ENCODE measurements at regions not wholly inside any gene's neighbourhood (a gene's known extent, or its start where the extent isn't known, plus 50 kb on each side); places are given as distances from the start of the nearest gene placed in this dataset.
A peak's percentile ranks its signal among the peaks of the same experiment; 100 is the strongest.

GRCh38 chr12:91675401-91675800 lies 470.2 kb downstream of the BTG1 start:
- no peak overlapping the region for H3K27ac ChIP-seq (ENCODE audit: low read depth in 1 of 2, low read length in 1 of 2)
- H3K36me3 ChIP-seq (ENCODE audit: control insufficient read depth in 4 of 4, insufficient read depth in 4 of 4, low read length in 4 of 4) = no peaks in the 10 kb centered on the region
- H3K9me3 ChIP-seq (ENCODE audit: control insufficient read depth in 4 of 4, insufficient read depth in 3 of 4, low read length in 3 of 4) = no peaks in the 10 kb centered on the region
- 78 to 87% methylated on average over 2 of the region's 2 CpGs for WGBS, 2 donors
- H3K9ac ChIP-seq (ENCODE audit: insufficient read depth in 1 of 2, low read length in 2 of 2) = no peak overlapping the region
- H3K4me3 ChIP-seq = no peak overlapping the region
- no peak for ATAC-seq (ENCODE audit: insufficient read depth, low FRiP score)
- H3K27me3 ChIP-seq (ENCODE audit: control insufficient read depth in 3 of 3, insufficient read depth in 3 of 3, low read length in 2 of 3) = no peaks in the 10 kb centered on the region
- peaks cover 0 to 27% (median 7%) of the 10 kb centered on the region in 5 donors for H3K4me1 ChIP-seq (ENCODE audit: control insufficient read depth in 5 of 5, insufficient read depth in 5 of 5, low read length in 5 of 5)
- no peak for TF ChIP-seq CTCF (IDR thresholded peaks at IDR 0.05; ENCODE audit: control extremely low read depth, extremely low read depth)
- DNase-seq = peak in 2 of 3 donors; percentile 87 to 89

- peaks cover 0 to 4% (median 0%) of the 10 kb centered on the region in 4 donors for H3K9me3 ChIP-seq (ENCODE audit: control insufficient read depth in 4 of 4, insufficient read depth in 3 of 4, low read length in 3 of 4)
- no peaks in the 10 kb centered on the region for H3K36me3 ChIP-seq (ENCODE audit: control insufficient read depth in 4 of 4, insufficient read depth in 4 of 4, low read length in 4 of 4)
- DNase-seq = no peak
- H3K9ac ChIP-seq (ENCODE audit: insufficient read depth in 1 of 2, low read length in 2 of 2) = no peak overlapping the region
- no peak for TF ChIP-seq CTCF (IDR thresholded peaks at IDR 0.05; ENCODE audit: control extremely low read depth, extremely low read depth)
- H3K27me3 ChIP-seq (ENCODE audit: control insufficient read depth in 3 of 3, insufficient read depth in 3 of 3, low read length in 2 of 3) = no peaks in the 10 kb centered on the region
- H3K27ac ChIP-seq (ENCODE audit: low read depth in 1 of 2, low read length in 1 of 2) = no peak overlapping the region
- ATAC-seq (ENCODE audit: insufficient read depth, low FRiP score) = no peak
- H3K4me1 ChIP-seq (ENCODE audit: control insufficient read depth in 5 of 5, insufficient read depth in 5 of 5, low read length in 5 of 5) = peaks cover 0 to 27% (median 7%) of the 10 kb centered on the region in 5 donors
- H3K4me3 ChIP-seq = no peak overlapping the region
- WGBS, 2 donors = 59 to 71% methylated on average over 1 of the region's 1 CpG
These were observed 473.5 kb downstream of the BTG1 start for GRCh38 chr12:91672130-91672529.

- peaks cover 0 to 8% (median under 1%) of the 10 kb centered on the region in 5 donors for H3K4me1 ChIP-seq (ENCODE audit: control insufficient read depth in 5 of 5, insufficient read depth in 5 of 5, low read length in 5 of 5)
- 83 to 90% methylated on average over 2 of the region's 2 CpGs for WGBS, 2 donors
- no peak overlapping the region for H3K4me3 ChIP-seq
- DNase-seq (no peak), ATAC-seq (ENCODE audit: insufficient read depth, low FRiP score) (no peak)
- H3K36me3 ChIP-seq (ENCODE audit: control insufficient read depth in 4 of 4, insufficient read depth in 4 of 4, low read length in 4 of 4) = no peaks in the 10 kb centered on the region
- H3K27me3 ChIP-seq (ENCODE audit: control insufficient read depth in 3 of 3, insufficient read depth in 3 of 3, low read length in 2 of 3) = no peaks in the 10 kb centered on the region
- TF ChIP-seq CTCF (IDR thresholded peaks at IDR 0.05; ENCODE audit: control extremely low read depth, extremely low read depth) = no peak
- no peak overlapping the region for H3K27ac ChIP-seq (ENCODE audit: low read depth in 1 of 2, low read length in 1 of 2)
- H3K9me3 ChIP-seq (ENCODE audit: control insufficient read depth in 4 of 4, insufficient read depth in 3 of 4, low read length in 3 of 4) = peaks cover 0 to 4% (median 0%) of the 10 kb centered on the region in 4 donors
- H3K9ac ChIP-seq (ENCODE audit: insufficient read depth in 1 of 2, low read length in 2 of 2) = no peak overlapping the region
These were observed 478.0 kb downstream of the BTG1 start for GRCh38 chr12:91667694-91668093.

- no peak for ATAC-seq (ENCODE audit: insufficient read depth, low FRiP score)
- H3K9me3 ChIP-seq (ENCODE audit: control insufficient read depth in 4 of 4, insufficient read depth in 3 of 4, low read length in 3 of 4) = no peaks in the 10 kb centered on the region
- H3K27me3 ChIP-seq (ENCODE audit: control insufficient read depth in 3 of 3, insufficient read depth in 3 of 3, low read length in 2 of 3) = no peaks in the 10 kb centered on the region
- no peak for TF ChIP-seq CTCF (IDR thresholded peaks at IDR 0.05; ENCODE audit: control extremely low read depth, extremely low read depth)
- no peaks in the 10 kb centered on the region for H3K36me3 ChIP-seq (ENCODE audit: control insufficient read depth in 4 of 4, insufficient read depth in 4 of 4, low read length in 4 of 4)
- no peak for DNase-seq
- no peak overlapping the region for H3K27ac ChIP-seq (ENCODE audit: low read depth in 1 of 2, low read length in 1 of 2)
- no peak overlapping the region for H3K9ac ChIP-seq (ENCODE audit: insufficient read depth in 1 of 2, low read length in 2 of 2)
- WGBS, 2 donors = 82 to 84% methylated on average over 4 of the region's 4 CpGs
- peaks cover 0 to 8% (median 0%) of the 10 kb centered on the region in 5 donors for H3K4me1 ChIP-seq (ENCODE audit: control insufficient read depth in 5 of 5, insufficient read depth in 5 of 5, low read length in 5 of 5)
- H3K4me3 ChIP-seq = no peak overlapping the region
These were observed 481.1 kb upstream of the DCN start for GRCh38 chr12:91663744-91664143.
